ENCODE measurements at regions not wholly inside any gene's neighbourhood (a gene's known extent, or its start where the extent isn't known, plus 50 kb on each side); places are given as distances from the start of the nearest gene placed in this dataset.

DNA sequence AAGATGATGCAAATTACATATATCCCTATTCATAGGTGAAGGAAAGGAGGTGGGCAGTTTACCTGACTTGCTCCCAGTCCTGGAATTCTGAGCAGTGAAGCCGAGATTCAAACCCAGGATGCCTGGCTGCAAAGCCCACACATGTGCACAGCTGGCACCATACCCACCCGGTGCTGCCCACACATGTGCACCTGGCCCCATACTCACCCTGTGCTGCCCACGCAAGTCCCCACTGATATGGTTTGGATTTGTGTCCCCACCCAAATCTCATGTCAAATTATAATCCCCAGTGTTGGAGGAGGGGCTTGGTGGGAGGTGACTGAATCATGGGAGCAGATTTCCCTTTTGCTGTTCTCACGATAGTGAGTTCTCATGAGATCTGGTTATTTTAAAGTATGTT is 179.2 kb upstream of the C14orf180 start:
- TF ChIP-seq, protein P1, sequence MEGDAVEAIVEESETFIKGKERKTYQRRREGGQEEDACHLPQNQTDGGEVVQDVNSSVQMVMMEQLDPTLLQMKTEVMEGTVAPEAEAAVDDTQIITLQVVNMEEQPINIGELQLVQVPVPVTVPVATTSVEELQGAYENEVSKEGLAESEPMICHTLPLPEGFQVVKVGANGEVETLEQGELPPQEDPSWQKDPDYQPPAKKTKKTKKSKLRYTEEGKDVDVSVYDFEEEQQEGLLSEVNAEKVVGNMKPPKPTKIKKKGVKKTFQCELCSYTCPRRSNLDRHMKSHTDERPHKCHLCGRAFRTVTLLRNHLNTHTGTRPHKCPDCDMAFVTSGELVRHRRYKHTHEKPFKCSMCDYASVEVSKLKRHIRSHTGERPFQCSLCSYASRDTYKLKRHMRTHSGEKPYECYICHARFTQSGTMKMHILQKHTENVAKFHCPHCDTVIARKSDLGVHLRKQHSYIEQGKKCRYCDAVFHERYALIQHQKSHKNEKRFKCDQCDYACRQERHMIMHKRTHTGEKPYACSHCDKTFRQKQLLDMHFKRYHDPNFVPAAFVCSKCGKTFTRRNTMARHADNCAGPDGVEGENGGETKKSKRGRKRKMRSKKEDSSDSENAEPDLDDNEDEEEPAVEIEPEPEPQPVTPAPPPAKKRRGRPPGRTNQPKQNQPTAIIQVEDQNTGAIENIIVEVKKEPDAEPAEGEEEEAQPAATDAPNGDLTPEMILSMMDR (IDR thresholded peaks at IDR 0.05): no peak
- TF ChIP-seq POLR2AphosphoS5 (IDR thresholded peaks at IDR 0.05): no peak

Measured in breast epithelium (tissue), 3 donors.